Epithelial cell of proximal tubule (primary cell): ENCODE measurements at regions not wholly inside any gene's neighbourhood (a gene's known extent, or its start where the extent isn't known, plus 50 kb on each side); places are given as distances from the start of the nearest gene placed in this dataset.

Experiments used
- DNase-seq: peaks from one replicate; pipeline ENCODE4 v3.0.0-alpha.2; 2011; ENCODE audit warnings: low read depth
- H3K4me3 ChIP-seq: 2 replicates; pipeline ENCODE4 v1.5.1; 2011; ENCODE audit warnings: low read depth, mild to moderate bottlenecking, low read length
- CTCF ChIP-seq: conservative IDR thresholded peaks from 2 replicates; pipeline ENCODE4 v1.5.1; 2012; ENCODE audit warnings: low read depth, mild to moderate bottlenecking, low read length

- no peak for TF ChIP-seq CTCF
- H3K4me3 ChIP-seq, result no peak overlapping the region
- DNase-seq, result no peak
These were observed 55.4 kb upstream of the RELL1 start for GRCh38 chr4:37741564-37741963.

GRCh38 chr4:37740546-37740945 lies 54.4 kb upstream of the RELL1 start:
- H3K4me3 ChIP-seq, result no peak overlapping the region
- DNase-seq, result no peak
- TF ChIP-seq CTCF, result no peak

GRCh38 chr4:37737466-37737865 lies 51.3 kb upstream of the RELL1 start:
- no peak for DNase-seq
- no peak overlapping the region for H3K4me3 ChIP-seq
- no peak for TF ChIP-seq CTCF
